ENCODE measurements at regions not wholly inside any gene's neighbourhood (a gene's known extent, or its start where the extent isn't known, plus 50 kb on each side); places are given as distances from the start of the nearest gene placed in this dataset.
"Not testable (repeated sequence)": the region's sequence is repeated elsewhere in the genome, so short reads cannot be mapped to it uniquely, and the experiment has no call there.

GRCh38 chr4:138485498-138485897, 243.3 kb upstream of the SLC7A11 start:
- no peak for DNase-seq

- no peak for DNase-seq
Measured at GRCh38 chr4:138475116-138475515, 233.0 kb upstream of the SLC7A11 start.

GRCh38 chr4:138473339-138473738, 231.2 kb upstream of the SLC7A11 start:
- DNase-seq: no peak

- no peak for DNase-seq
Measured at GRCh38 chr4:138460477-138461414, 218.6 kb upstream of the SLC7A11 start.

- no peak for DNase-seq
Measured at GRCh38 chr4:138458751-138459150, 216.6 kb upstream of the SLC7A11 start.

GRCh38 chr4:138456349-138456748, 214.2 kb upstream of the SLC7A11 start:
- DNase-seq: not testable (repeated sequence)

GRCh38 chr4:138455097-138455496, 212.9 kb upstream of the SLC7A11 start:
- DNase-seq: no peak

- no peak for DNase-seq
Measured at GRCh38 chr4:138452826-138453225, 210.7 kb upstream of the SLC7A11 start.

GRCh38 chr4:138451276-138451663, 209.1 kb upstream of the SLC7A11 start:
- no peak for DNase-seq

GRCh38 chr4:138450546-138451275, 208.6 kb upstream of the SLC7A11 start:
- no peak for DNase-seq

- no peak for DNase-seq
Measured at GRCh38 chr4:138449938-138450337, 207.8 kb upstream of the SLC7A11 start.

- no peak for DNase-seq
Measured at GRCh38 chr4:138448169-138448568, 206.0 kb upstream of the SLC7A11 start.

GRCh38 chr4:138446456-138446855, 204.3 kb upstream of the SLC7A11 start:
- DNase-seq: no peak

GRCh38 chr4:138445098-138445497, 202.9 kb upstream of the SLC7A11 start:
- no peak for DNase-seq

- DNase-seq: no peak
Measured at GRCh38 chr4:138444260-138444659, 202.1 kb upstream of the SLC7A11 start.

- no peak for DNase-seq
Measured at GRCh38 chr4:138439143-138439581, 197.0 kb upstream of the SLC7A11 start.

- DNase-seq: no peak
Measured at GRCh38 chr4:138438608-138439007, 196.5 kb upstream of the SLC7A11 start.

- DNase-seq: no peak
Measured at GRCh38 chr4:138437263-138437851, 195.2 kb upstream of the SLC7A11 start.

GRCh38 chr4:138435733-138436132, 193.6 kb upstream of the SLC7A11 start:
- not testable (repeated sequence) for DNase-seq

- DNase-seq: not testable (repeated sequence)
Measured at GRCh38 chr4:138435046-138435445, 192.9 kb upstream of the SLC7A11 start.

- no peak for DNase-seq
Measured at GRCh38 chr4:138428611-138429010, 186.5 kb upstream of the SLC7A11 start.

GRCh38 chr4:138426786-138427185, 184.6 kb upstream of the SLC7A11 start:
- DNase-seq: no peak

GRCh38 chr4:138420471-138420870, 178.3 kb upstream of the SLC7A11 start:
- DNase-seq: no peak

- no peak for DNase-seq
Measured at GRCh38 chr4:138414202-138414601, 172.1 kb upstream of the SLC7A11 start.

Measured in DMS 273 treated with DMSO at 0.1 percent for 48 hours (cell line).